Prostate gland (tissue), 2 donors: ENCODE measurements at regions not wholly inside any gene's neighbourhood (a gene's known extent, or its start where the extent isn't known, plus 50 kb on each side); places are given as distances from the start of the nearest gene placed in this dataset.

ENCODE experiments used
- POLR2AphosphoS5 ChIP-seq: sonication (generic); formaldehyde crosslinking; IDR thresholded peaks from one replicate; pipeline ENCODE4 v1.6.1; 2017; ENCODE audit warnings: antibody characterized with exemption
- TF ChIP-seq, protein P1 (sequence below), 4 experiments: fragments of 200-600 bp in 2 of 4; fragments of 450-650 bp in 2 of 4; sonication (generic) in 2 of 4; IDR thresholded peaks; 1 replicate in 3 of 4; 2 replicates in 1 of 4; pipeline ENCODE4 v1.5.1; 2016 to 2019; ENCODE audit warnings: antibody characterized with exemption in 4 of 4, mild to moderate bottlenecking in 2 of 4, moderate library complexity in 2 of 4

DNA sequence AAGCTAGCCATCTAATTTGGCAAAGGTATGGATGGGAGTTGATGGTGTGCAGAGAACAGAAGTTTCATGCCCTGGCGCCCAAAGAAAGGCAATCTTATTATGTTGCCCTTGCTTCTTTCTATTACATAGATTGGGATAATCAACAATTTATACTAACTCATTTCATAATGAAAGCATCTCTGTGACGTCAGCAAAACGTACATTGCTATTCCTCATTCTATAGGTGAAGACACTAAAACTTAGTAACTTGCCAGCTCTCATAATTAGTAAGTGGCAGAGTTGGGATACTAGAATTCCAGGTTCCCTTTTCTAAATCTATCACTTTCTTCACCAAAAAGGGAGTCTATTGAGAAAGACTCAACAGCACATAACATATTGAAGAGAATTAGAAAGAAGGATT is 374.8 kb downstream of the NR2F1-AS1 start:
- TF ChIP-seq, protein P1, sequence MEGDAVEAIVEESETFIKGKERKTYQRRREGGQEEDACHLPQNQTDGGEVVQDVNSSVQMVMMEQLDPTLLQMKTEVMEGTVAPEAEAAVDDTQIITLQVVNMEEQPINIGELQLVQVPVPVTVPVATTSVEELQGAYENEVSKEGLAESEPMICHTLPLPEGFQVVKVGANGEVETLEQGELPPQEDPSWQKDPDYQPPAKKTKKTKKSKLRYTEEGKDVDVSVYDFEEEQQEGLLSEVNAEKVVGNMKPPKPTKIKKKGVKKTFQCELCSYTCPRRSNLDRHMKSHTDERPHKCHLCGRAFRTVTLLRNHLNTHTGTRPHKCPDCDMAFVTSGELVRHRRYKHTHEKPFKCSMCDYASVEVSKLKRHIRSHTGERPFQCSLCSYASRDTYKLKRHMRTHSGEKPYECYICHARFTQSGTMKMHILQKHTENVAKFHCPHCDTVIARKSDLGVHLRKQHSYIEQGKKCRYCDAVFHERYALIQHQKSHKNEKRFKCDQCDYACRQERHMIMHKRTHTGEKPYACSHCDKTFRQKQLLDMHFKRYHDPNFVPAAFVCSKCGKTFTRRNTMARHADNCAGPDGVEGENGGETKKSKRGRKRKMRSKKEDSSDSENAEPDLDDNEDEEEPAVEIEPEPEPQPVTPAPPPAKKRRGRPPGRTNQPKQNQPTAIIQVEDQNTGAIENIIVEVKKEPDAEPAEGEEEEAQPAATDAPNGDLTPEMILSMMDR (IDR thresholded peaks at IDR 0.05): no peak
- TF ChIP-seq POLR2AphosphoS5: no peak
